B cell (primary cell): ENCODE measurements at regions not wholly inside any gene's neighbourhood (a gene's known extent, or its start where the extent isn't known, plus 50 kb on each side); places are given as distances from the start of the nearest gene placed in this dataset.

Source experiments
- CTCF ChIP-seq: fragments of 200-600 bp; IDR thresholded peaks from one replicate; pipeline ENCODE4 v1.8.0; 2022; ENCODE audit warnings: antibody characterized with exemption, mild to moderate bottlenecking
- EZH2 ChIP-seq: IDR thresholded peaks from 2 replicates; pipeline ENCODE4 v1.6.1; 2012; ENCODE audit warnings: borderline replicate concordance, low read depth, mild to moderate bottlenecking, moderate library complexity, low read length; ENCODE audit not compliant: insufficient read depth, poor library complexity, severe bottlenecking

- TF ChIP-seq EZH2 (no peak), CTCF (no peak)
Observed at GRCh38 chr9:32247168-32247567, 137.3 kb upstream of the ACO1 start.
